DOHH2 (cell line): ENCODE measurements at regions not wholly inside any gene's neighbourhood (a gene's known extent, or its start where the extent isn't known, plus 50 kb on each side); places are given as distances from the start of the nearest gene placed in this dataset.

Experiments used
- CTCF ChIP-seq: fragments of 200-600 bp; sonication (generic); IDR thresholded peaks from one replicate; pipeline ENCODE4 v1.5.1; 2014; ENCODE audit warnings: antibody characterized with exemption, mild to moderate bottlenecking, low read depth, low read length; ENCODE audit not compliant: poor library complexity, severe bottlenecking
- EZH2phosphoT487 ChIP-seq: fragments of 200-600 bp; sonication (generic); IDR thresholded peaks from 2 replicates; pipeline ENCODE4 v1.6.1; 2017; ENCODE audit warnings: borderline replicate concordance, mild to moderate bottlenecking, antibody characterized with exemption, low read length, moderate library complexity, mixed read lengths

- TF ChIP-seq CTCF, result no peak
- no peak for TF ChIP-seq EZH2phosphoT487
Measured at GRCh38 chr1:218835609-218836008, 338.1 kb upstream of the LYPLAL1 start.
